HCT116 (cell line): ENCODE measurements at regions not wholly inside any gene's neighbourhood (a gene's known extent, or its start where the extent isn't known, plus 50 kb on each side); places are given as distances from the start of the nearest gene placed in this dataset.

Experiments
- ATAC-seq: fragments of 200-7000 bp; cut with Tn5 transposase; 2 replicates; pipeline ENCODE4 v1.9.1; 2020; ENCODE audit warnings: mild to moderate bottlenecking, moderate library complexity
- BruUV-seq: library from RNA; stranded (reverse); fragments of 400-500 nt; replicated peaks from 2 replicates; lab custom pipeline; 2021; lab: Mats Ljungman, UMichigan
- CTCF ChIA-PET: fragments of 300-600 bp; sonication (Branson Sonifier 250); formaldehyde crosslinking; loops from one replicate; lab custom pipeline; 2021; ENCODE audit warnings: antibody characterized with exemption; lab: Charles Lee
- POLR2A ChIA-PET: fragments of 300-600, 350-600 bp; sonication (Branson Sonifier 250); formaldehyde crosslinking; loops from one replicate; lab custom pipeline; 2021; ENCODE audit warnings: antibody characterized with exemption; lab: Charles Lee
- RAD21 ChIA-PET, 2 experiments: fragments of 300-600 bp; sonication (Branson Sonifier 250); formaldehyde crosslinking; loops; one replicate each; lab custom pipeline; 2023; ENCODE audit warnings: low total read pairs in 2 of 2; ENCODE audit not compliant: uncharacterized antibody in 2 of 2, unreplicated experiment in 2 of 2, low non-redundant PET in 1 of 2; lab: Charles Lee
- DNase-seq: peaks from one replicate; pipeline ENCODE4 v3.0.0-alpha.2; 2010; ENCODE audit warnings: low read depth, low spot score
- H2AFZ ChIP-seq: fragments of 200-600 bp; shearing (Covaris generic), sonication (generic); 2 replicates; pipeline ENCODE4 v1.6.1; 2017; ENCODE audit warnings: low read depth, mixed run types, mixed read lengths, antibody characterized with exemption, low read length; ENCODE audit not compliant: poor library complexity, severe bottlenecking
- H3K27ac ChIP-seq: 2 replicates; pipeline ENCODE4 v1.5.1; 2012; ENCODE audit warnings: low read depth, low read length
- H3K27me3 ChIP-seq: fragments of 200-600 bp; sonication (generic); 2 replicates; pipeline ENCODE4 v1.6.1; 2016; ENCODE audit warnings: mixed run types, low read length, mixed read lengths; ENCODE audit not compliant: insufficient read depth
- H3K36me3 ChIP-seq, 2 experiments: fragments of 200-500 bp in 1 of 2; fragments of 200-600 bp in 1 of 2; sonication (Bioruptor generic) in 1 of 2; sonication (generic) in 1 of 2; 2 replicates each; pipeline versions ENCODE4 v1.5.1 to v1.6.1; 2014 to 2016; ENCODE audit warnings: low read length in 2 of 2, inconsistent platforms in 1 of 2, mixed read lengths in 1 of 2, mixed run types in 1 of 2; ENCODE audit not compliant: insufficient read depth in 2 of 2, control insufficient read depth in 1 of 2
- H3K4me1 ChIP-seq, 2 experiments: fragments of 200-600 bp in 1 of 2; sonication (generic) in 1 of 2; 2 replicates each; pipeline versions ENCODE4 v1.5.1 to v1.6.1; 2012 to 2017; ENCODE audit warnings: low read length in 2 of 2, inconsistent platforms in 1 of 2, mild to moderate bottlenecking in 1 of 2, mixed read lengths in 1 of 2, mixed run types in 1 of 2, moderate library complexity in 1 of 2; ENCODE audit not compliant: insufficient read depth in 2 of 2, control insufficient read depth in 1 of 2
- H3K4me2 ChIP-seq: fragments of 200-600 bp; sonication (generic); 2 replicates; pipeline ENCODE4 v1.6.1; 2017; ENCODE audit warnings: mixed run types, low read length, mixed read lengths
- H3K4me3 ChIP-seq, 2 experiments: fragments of 200-600 bp in 1 of 2; sonication (generic) in 1 of 2; replicated peaks in 1 of 2; 2 replicates each; pipeline ENCODE4 v1.5.1; 2011 to 2016; ENCODE audit warnings: low read length in 2 of 2, control low read depth in 1 of 2, low read depth in 1 of 2, mild to moderate bottlenecking in 1 of 2, mixed read lengths in 1 of 2, mixed run types in 1 of 2
- H3K79me2 ChIP-seq: fragments of 200-600 bp; sonication (generic); 2 replicates; pipeline ENCODE4 v1.6.1; 2017; ENCODE audit warnings: mild to moderate bottlenecking, mixed run types, low read length, moderate library complexity, mixed read lengths; ENCODE audit not compliant: insufficient read depth
- H3K9ac ChIP-seq: fragments of 200-600 bp; sonication (generic); 2 replicates; pipeline ENCODE4 v1.6.1; 2016; ENCODE audit warnings: low read length, mixed read lengths
- H3K9me2 ChIP-seq: fragments of 200-600 bp; sonication (generic), shearing (Covaris generic); 2 replicates; pipeline ENCODE4 v1.6.1; 2017; ENCODE audit warnings: mixed run types, mild to moderate bottlenecking, moderate library complexity; ENCODE audit not compliant: insufficient read depth
- H3K9me3 ChIP-seq, 2 experiments: fragments of 200-500 bp in 1 of 2; fragments of 200-600 bp in 1 of 2; sonication (Bioruptor generic) in 1 of 2; sonication (generic) in 1 of 2; 2 replicates each; pipeline ENCODE4 v1.6.1; 2014 to 2017; ENCODE audit warnings: low read length in 2 of 2, mixed read lengths in 2 of 2, inconsistent platforms in 1 of 2, low read depth in 1 of 2, mild to moderate bottlenecking in 1 of 2, mixed run types in 1 of 2, moderate library complexity in 1 of 2; ENCODE audit not compliant: control insufficient read depth in 1 of 2, insufficient read depth in 1 of 2
- H4K20me1 ChIP-seq: fragments of 200-600 bp; sonication (generic), shearing (Covaris generic); 2 replicates; pipeline ENCODE4 v1.6.1; 2017; ENCODE audit warnings: mixed run types, mild to moderate bottlenecking, moderate library complexity; ENCODE audit not compliant: insufficient read depth
- CEBPB ChIP-seq: IDR thresholded peaks from 2 replicates; pipeline ENCODE4 v1.6.1; 2012; ENCODE audit warnings: low read depth
- FOSL1 ChIP-seq: IDR thresholded peaks from 2 replicates; pipeline ENCODE4 v1.6.1; 2012; ENCODE audit warnings: low read depth
- REST ChIP-seq: IDR thresholded peaks from 2 replicates; pipeline ENCODE4 v1.6.1; 2012; ENCODE audit warnings: low read depth
- intact Hi-C: fragments of 100-400 bp; cut with micrococcal nuclease; formaldehyde crosslinking; loops from 2 replicates; pipeline ENCODE4 v1.10.0; 2022
- TF ChIP-seq, protein P1 (sequence below): IDR thresholded peaks from 2 replicates; pipeline ENCODE4 v1.6.1; 2012
- TF ChIP-seq, protein P2 (sequence below): IDR thresholded peaks from 2 replicates; pipeline ENCODE4 v1.6.1; 2011; ENCODE audit warnings: mild to moderate bottlenecking, low read length, moderate library complexity; ENCODE audit not compliant: insufficient replicate concordance; ENCODE audit errors: extremely low read depth

GRCh38 chr6:68192988-68193387 is 442.1 kb upstream of the ADGRB3 start:
- intact Hi-C loops, result no loop called here
- Histone ChIP-seq H3K9me3 (peaks cover 0 to 8% of the 10 kb centered on the region in 2 experiments; a peak in 3 of 4 replicates), H3K27me3 (no peaks in the 10 kb centered on the region), H3K36me3 (no peaks in the 10 kb centered on the region), H3K4me2 (no peak overlapping the region), H3K9me2 (no peaks in the 10 kb centered on the region), H3K9ac (no peak overlapping the region), H2AFZ (no peak overlapping the region), H3K27ac (no peak overlapping the region), H3K4me3 (no peak overlapping the region), H3K79me2 (no peaks in the 10 kb centered on the region), H3K4me1 (no peaks in the 10 kb centered on the region), H4K20me1 (no peaks in the 10 kb centered on the region)
- RAD21 ChIA-PET, result no interaction called here
- BruUV-seq, result no TSS peak
- TF ChIP-seq CEBPB (no peak), REST (no peak), FOSL1 (no peak)
- TF ChIP-seq, protein P1, sequence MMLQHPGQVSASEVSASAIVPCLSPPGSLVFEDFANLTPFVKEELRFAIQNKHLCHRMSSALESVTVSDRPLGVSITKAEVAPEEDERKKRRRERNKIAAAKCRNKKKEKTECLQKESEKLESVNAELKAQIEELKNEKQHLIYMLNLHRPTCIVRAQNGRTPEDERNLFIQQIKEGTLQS, result no peak
- TF ChIP-seq, protein P2, sequence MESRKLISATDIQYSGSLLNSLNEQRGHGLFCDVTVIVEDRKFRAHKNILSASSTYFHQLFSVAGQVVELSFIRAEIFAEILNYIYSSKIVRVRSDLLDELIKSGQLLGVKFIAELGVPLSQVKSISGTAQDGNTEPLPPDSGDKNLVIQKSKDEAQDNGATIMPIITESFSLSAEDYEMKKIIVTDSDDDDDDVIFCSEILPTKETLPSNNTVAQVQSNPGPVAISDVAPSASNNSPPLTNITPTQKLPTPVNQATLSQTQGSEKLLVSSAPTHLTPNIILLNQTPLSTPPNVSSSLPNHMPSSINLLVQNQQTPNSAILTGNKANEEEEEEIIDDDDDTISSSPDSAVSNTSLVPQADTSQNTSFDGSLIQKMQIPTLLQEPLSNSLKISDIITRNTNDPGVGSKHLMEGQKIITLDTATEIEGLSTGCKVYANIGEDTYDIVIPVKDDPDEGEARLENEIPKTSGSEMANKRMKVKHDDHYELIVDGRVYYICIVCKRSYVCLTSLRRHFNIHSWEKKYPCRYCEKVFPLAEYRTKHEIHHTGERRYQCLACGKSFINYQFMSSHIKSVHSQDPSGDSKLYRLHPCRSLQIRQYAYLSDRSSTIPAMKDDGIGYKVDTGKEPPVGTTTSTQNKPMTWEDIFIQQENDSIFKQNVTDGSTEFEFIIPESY, result no peak
- DNase-seq (no peak), ATAC-seq (no peak)
- CTCF ChIA-PET, result no interaction called here
- POLR2A ChIA-PET, result no interaction called here
